ENCODE measurements at regions not wholly inside any gene's neighbourhood (a gene's known extent, or its start where the extent isn't known, plus 50 kb on each side); places are given as distances from the start of the nearest gene placed in this dataset.

DNA sequence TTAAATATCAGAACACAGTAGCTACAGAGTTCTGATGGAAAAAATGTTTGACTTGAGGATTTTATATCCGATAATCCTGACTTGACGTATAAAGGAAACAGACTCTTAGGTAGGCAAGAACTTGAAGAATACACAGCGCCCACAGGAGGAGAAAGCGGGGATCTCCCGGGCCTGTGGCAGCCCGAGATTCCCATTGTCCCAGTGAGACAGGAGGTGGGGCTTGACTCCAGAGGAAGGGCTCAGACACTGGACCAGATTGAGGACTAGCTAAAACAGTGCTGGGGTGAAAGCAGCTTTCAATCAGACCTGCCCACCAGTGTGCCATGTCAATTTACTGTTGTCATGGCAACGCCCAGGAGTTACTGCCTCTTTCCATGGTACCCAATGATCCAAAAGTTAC is 51.1 kb upstream of the C14orf180 start:
- H4K20me1 ChIP-seq (ENCODE audit: insufficient read depth): no peaks in the 10 kb centered on the region
- peaks cover 4% of the 10 kb centered on the region for H3K9me3 ChIP-seq (ENCODE audit: low read length)
- no peaks in the 10 kb centered on the region for H3K27me3 ChIP-seq (ENCODE audit: insufficient read depth, low read depth, low read length)
- no peak overlapping the region for H3K27ac ChIP-seq (ENCODE audit: low read length)
- no peaks in the 10 kb centered on the region for H3K36me3 ChIP-seq (ENCODE audit: insufficient read depth, low read length)
- H3K79me2 ChIP-seq (replicated peaks; ENCODE audit: insufficient read depth, low read length): no peaks in the 10 kb centered on the region
- TF ChIP-seq EP300 (conservative IDR thresholded peaks at IDR 0.05; ENCODE audit: poor library complexity, severe bottlenecking) (no peak), MXI1 (conservative IDR thresholded peaks at IDR 0.05; ENCODE audit: poor library complexity, severe bottlenecking) (no peak), SMC3 (conservative IDR thresholded peaks at IDR 0.05; ENCODE audit: poor library complexity) (no peak), EZH2 (IDR thresholded peaks at IDR 0.05; ENCODE audit: borderline replicate concordance, insufficient read depth, low read length, poor library complexity, severe bottlenecking) (no peak), POLR2AphosphoS5 (IDR thresholded peaks at IDR 0.05) (no peak), CTCF (IDR thresholded peaks at IDR 0.05; ENCODE audit: poor library complexity, severe bottlenecking) (no peak), RAD21 (conservative IDR thresholded peaks at IDR 0.05) (no peak), TAF1 (IDR thresholded peaks at IDR 0.05; ENCODE audit: low read depth) (no peak)
- TF ChIP-seq, protein P1, sequence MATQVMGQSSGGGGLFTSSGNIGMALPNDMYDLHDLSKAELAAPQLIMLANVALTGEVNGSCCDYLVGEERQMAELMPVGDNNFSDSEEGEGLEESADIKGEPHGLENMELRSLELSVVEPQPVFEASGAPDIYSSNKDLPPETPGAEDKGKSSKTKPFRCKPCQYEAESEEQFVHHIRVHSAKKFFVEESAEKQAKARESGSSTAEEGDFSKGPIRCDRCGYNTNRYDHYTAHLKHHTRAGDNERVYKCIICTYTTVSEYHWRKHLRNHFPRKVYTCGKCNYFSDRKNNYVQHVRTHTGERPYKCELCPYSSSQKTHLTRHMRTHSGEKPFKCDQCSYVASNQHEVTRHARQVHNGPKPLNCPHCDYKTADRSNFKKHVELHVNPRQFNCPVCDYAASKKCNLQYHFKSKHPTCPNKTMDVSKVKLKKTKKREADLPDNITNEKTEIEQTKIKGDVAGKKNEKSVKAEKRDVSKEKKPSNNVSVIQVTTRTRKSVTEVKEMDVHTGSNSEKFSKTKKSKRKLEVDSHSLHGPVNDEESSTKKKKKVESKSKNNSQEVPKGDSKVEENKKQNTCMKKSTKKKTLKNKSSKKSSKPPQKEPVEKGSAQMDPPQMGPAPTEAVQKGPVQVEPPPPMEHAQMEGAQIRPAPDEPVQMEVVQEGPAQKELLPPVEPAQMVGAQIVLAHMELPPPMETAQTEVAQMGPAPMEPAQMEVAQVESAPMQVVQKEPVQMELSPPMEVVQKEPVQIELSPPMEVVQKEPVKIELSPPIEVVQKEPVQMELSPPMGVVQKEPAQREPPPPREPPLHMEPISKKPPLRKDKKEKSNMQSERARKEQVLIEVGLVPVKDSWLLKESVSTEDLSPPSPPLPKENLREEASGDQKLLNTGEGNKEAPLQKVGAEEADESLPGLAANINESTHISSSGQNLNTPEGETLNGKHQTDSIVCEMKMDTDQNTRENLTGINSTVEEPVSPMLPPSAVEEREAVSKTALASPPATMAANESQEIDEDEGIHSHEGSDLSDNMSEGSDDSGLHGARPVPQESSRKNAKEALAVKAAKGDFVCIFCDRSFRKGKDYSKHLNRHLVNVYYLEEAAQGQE (IDR thresholded peaks at IDR 0.05; ENCODE audit: borderline replicate concordance): no peak
- no peak overlapping the region for H2AFZ ChIP-seq (ENCODE audit: low read depth, low read length)
- no peaks in the 10 kb centered on the region for H3F3A ChIP-seq (ENCODE audit: insufficient read depth, low read length, poor library complexity, severe bottlenecking)
- no peak overlapping the region for H3K4me3 ChIP-seq (ENCODE audit: low read length)
- H3K9me2 ChIP-seq (ENCODE audit: insufficient read depth, low read length): no peaks in the 10 kb centered on the region
- H3K9ac ChIP-seq (ENCODE audit: low read length): no peak overlapping the region
- H3K4me2 ChIP-seq (ENCODE audit: low read length): no peak overlapping the region

Small RNA genes in the stretch of these regions (small RNA-seq; reads per million reads assigned to genes)
- gene RNU6-684P: 0 reads per million in 3 experiments
